ENCODE measurements at regions not wholly inside any gene's neighbourhood (a gene's known extent, or its start where the extent isn't known, plus 50 kb on each side); places are given as distances from the start of the nearest gene placed in this dataset.

DNA sequence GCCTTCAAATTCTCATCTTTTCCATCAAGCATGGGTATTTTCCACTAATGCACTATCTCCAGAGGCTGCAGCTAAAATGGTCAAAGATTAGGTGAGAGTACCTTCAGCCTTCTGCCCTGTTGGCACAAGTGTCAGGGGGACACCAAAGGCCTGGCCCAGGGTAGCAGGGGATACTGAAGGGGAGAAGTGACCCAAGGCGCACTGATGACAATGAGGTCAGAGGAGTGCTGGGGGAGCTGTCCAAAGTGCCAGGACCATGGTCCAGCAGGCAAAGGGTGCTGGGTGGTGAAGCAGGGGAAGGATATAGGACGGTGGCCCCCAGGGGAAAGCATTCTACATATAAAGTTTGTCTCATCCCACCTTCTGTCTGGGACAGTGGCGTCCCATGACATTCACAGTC, 303.4 kb downstream of the SMAD2 start:
- H3K27me3 Mint-ChIP-seq (ENCODE audit: low read depth in 3 of 3): peaks cover 2 to 8% (median 4%) of the 10 kb centered on the region in 3 donors
- peaks cover 0 to 2% (median 0%) of the 10 kb centered on the region in 6 donors for H3K9me3 Mint-ChIP-seq

DNA sequence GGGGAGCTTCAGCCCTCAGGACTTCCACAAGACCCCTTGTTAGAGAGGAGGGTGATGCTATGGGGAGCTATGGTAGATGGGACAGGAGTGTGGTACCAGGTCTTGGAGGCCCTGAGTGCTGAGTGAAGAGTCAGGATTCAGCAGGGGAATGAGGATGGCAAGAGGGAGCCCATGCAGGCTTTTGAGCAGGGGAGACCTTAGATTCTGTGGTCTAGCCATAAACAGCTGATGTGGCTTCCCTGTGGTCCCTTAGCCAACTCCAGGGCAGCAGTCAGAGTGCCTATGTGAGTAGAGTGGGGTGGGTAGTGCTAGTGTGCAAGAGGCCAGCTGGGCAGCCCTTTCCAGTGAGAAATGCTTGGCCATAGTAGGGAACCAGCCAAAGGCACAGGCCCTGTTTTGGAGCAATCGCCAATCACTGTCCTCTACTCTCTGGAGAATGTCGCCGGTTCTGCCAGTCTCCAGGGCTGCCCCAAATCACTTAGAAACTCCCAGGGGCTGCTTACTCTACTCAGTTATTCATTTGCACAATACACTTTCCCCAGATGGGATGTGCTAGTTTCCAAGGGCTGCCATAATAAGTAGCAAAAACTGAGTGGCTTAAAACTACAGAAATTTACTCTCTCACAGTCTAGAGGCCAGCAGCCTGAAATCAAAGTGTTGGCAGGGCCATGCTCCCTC, 310.5 kb downstream of the SMAD2 start:
- H3K4me3 Mint-ChIP-seq: no peak overlapping the region
- H3K27ac Mint-ChIP-seq: no peak overlapping the region
- peaks cover 0 to 3% (median 0%) of the 10 kb centered on the region in 6 donors for H3K9me3 Mint-ChIP-seq
- H3K4me1 Mint-ChIP-seq: no peaks in the 10 kb centered on the region
- H3K36me3 Mint-ChIP-seq: no peaks in the 10 kb centered on the region
- peaks cover 0 to 3% (median 3%) of the 10 kb centered on the region in 3 donors for H3K27me3 Mint-ChIP-seq (ENCODE audit: low read depth in 3 of 3)
- no peak for DNase-seq

More for the DNA sequence above, 303.4 kb downstream of the SMAD2 start:
- Mint-ChIP-seq H3K4me1 (no peaks in the 10 kb centered on the region), H3K4me3 (no peak overlapping the region), H3K27ac (no peak overlapping the region), H3K36me3 (no peaks in the 10 kb centered on the region)
- DNase-seq: no peak

DNA sequence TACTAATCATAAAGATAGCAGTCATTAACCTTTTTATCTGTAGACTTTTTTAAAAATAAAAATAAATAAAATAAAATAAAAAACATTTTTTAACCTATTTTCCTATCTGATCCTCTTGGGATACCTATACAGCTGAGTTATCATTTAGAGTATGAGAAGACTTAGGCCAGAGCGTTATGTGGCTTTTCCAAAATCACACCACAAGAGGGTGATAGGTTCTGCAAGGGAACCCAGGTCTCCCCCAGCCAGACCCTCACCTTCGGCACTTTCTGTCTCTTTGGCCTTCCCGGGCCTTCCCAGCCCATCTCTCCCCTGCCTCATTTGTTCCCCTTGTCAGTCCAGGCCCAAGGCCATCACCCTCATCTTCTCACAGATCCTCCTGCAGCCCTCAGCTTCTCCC, 311.7 kb downstream of the SMAD2 start:
- no peak overlapping the region for H3K27ac Mint-ChIP-seq
- no peaks in the 10 kb centered on the region for H3K4me1 Mint-ChIP-seq
- H3K9me3 Mint-ChIP-seq: peaks cover 0 to 3% (median 0%) of the 10 kb centered on the region in 6 donors
- DNase-seq: no peak
- H3K4me3 Mint-ChIP-seq: no peak overlapping the region
- H3K27me3 Mint-ChIP-seq (ENCODE audit: low read depth in 3 of 3): peaks cover 0 to 5% (median 3%) of the 10 kb centered on the region in 3 donors
- no peaks in the 10 kb centered on the region for H3K36me3 Mint-ChIP-seq

GRCh38 chr18:47615043-47615442, 315.4 kb downstream of the SMAD2 start:
- Mint-ChIP-seq H3K27me3 (ENCODE audit: low read depth in 3 of 3) (peaks cover 2 to 5% (median 2%) of the 10 kb centered on the region in 3 donors), H3K27ac (no peak overlapping the region), H3K4me1 (no peaks in the 10 kb centered on the region), H3K9me3 (peaks cover 0 to 11% (median 0%) of the 10 kb centered on the region in 6 donors), H3K4me3 (no peak overlapping the region), H3K36me3 (no peaks in the 10 kb centered on the region)
- DNase-seq: no peak

GRCh38 chr18:47613929-47614328, 316.5 kb downstream of the SMAD2 start:
- no peaks in the 10 kb centered on the region for H3K36me3 Mint-ChIP-seq
- H3K9me3 Mint-ChIP-seq: peaks cover 0 to 11% (median 0%) of the 10 kb centered on the region in 6 donors
- peaks cover 2 to 7% (median 2%) of the 10 kb centered on the region in 3 donors for H3K27me3 Mint-ChIP-seq (ENCODE audit: low read depth in 3 of 3)
- no peak overlapping the region for H3K27ac Mint-ChIP-seq
- H3K4me1 Mint-ChIP-seq: no peaks in the 10 kb centered on the region
- no peak for DNase-seq
- no peak overlapping the region for H3K4me3 Mint-ChIP-seq

GRCh38 chr18:47611649-47612048, 318.8 kb downstream of the SMAD2 start:
- H3K4me1 Mint-ChIP-seq: no peaks in the 10 kb centered on the region
- DNase-seq: no peak
- no peak overlapping the region for H3K27ac Mint-ChIP-seq
- no peaks in the 10 kb centered on the region for H3K36me3 Mint-ChIP-seq
- H3K27me3 Mint-ChIP-seq (ENCODE audit: low read depth in 3 of 3): peaks cover 2 to 9% (median 2%) of the 10 kb centered on the region in 3 donors
- no peak overlapping the region for H3K4me3 Mint-ChIP-seq
- peaks cover 0 to 11% (median 0%) of the 10 kb centered on the region in 6 donors for H3K9me3 Mint-ChIP-seq

DNA sequence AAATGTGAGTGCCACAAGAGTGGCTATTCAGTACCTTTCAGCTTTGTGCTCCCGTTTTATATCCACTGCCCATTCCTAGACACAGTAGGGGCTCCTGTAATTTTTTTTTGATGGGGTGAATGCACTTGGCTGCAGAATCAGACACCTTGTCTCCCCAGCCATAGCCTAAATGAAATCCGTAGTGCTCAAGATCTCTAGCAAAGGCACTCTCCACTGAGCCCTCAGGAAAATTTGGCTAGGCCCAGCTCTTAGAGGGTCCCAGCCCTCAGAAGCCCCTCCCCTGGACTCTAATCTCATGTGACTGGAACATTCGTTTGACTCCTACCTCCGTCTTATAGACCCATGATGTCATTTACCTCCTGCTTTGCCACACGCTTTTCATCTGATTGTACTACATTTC, 323.9 kb downstream of the SMAD2 start:
- Mint-ChIP-seq H3K4me3 (no peak overlapping the region), H3K36me3 (no peaks in the 10 kb centered on the region), H3K9me3 (peaks cover 0 to 7% (median 0%) of the 10 kb centered on the region in 6 donors), H3K4me1 (no peaks in the 10 kb centered on the region), H3K27me3 (ENCODE audit: low read depth in 3 of 3) (peaks cover 0 to 15% (median 7%) of the 10 kb centered on the region in 3 donors), H3K27ac (no peak overlapping the region)
- DNase-seq: no peak

DNA sequence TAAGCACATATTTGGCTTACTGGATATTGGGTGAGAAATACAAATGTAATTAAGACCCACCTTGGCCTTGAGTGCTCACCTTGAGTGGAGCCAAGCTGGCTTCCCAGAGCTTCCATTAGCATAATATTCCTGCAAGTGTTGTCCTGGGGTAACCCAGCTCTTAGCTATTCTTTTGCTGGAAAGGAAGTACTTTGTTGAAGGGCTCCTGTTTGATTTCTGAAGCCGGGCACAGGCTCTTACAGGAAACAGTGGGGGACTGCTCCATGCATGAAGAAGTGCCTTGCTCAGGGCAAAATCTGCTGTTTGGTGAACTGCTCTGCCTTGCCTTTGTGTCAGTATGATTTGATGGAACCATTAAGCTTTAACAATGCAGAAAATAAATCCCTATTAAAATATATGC, 325.4 kb downstream of the SMAD2 start:
- peaks cover 0 to 5% (median 2%) of the 10 kb centered on the region in 6 donors for H3K9me3 Mint-ChIP-seq
- no peaks in the 10 kb centered on the region for H3K4me1 Mint-ChIP-seq
- H3K36me3 Mint-ChIP-seq: no peaks in the 10 kb centered on the region
- no peak overlapping the region for H3K4me3 Mint-ChIP-seq
- peaks cover 0 to 15% (median 7%) of the 10 kb centered on the region in 3 donors for H3K27me3 Mint-ChIP-seq (ENCODE audit: low read depth in 3 of 3)
- DNase-seq: no peak
- H3K27ac Mint-ChIP-seq: no peak overlapping the region

DNA sequence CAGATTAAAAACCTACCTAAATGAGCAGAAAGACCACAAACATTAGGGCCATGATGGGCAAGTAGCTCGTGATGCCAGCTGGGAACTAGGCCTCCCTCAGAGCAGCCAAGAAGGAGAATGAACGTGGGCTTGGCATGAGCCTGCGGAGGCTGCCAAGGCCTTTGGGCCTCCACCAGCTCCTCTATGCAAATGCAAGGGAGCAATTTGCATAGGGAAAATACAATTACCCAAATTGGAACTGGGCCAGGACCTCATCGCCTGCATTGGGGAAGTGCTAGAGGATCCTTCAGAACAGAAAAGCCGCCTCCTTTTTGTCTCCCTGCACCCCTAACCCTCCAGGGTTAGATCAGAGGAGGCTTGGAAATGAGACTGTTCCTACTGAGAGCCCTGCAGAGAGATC, 326.4 kb downstream of the SMAD2 start:
- H3K27ac Mint-ChIP-seq: no peak overlapping the region
- no peaks in the 10 kb centered on the region for H3K4me1 Mint-ChIP-seq
- no peaks in the 10 kb centered on the region for H3K36me3 Mint-ChIP-seq
- peaks cover 0 to 11% (median 7%) of the 10 kb centered on the region in 3 donors for H3K27me3 Mint-ChIP-seq (ENCODE audit: low read depth in 3 of 3)
- H3K4me3 Mint-ChIP-seq: no peak overlapping the region
- H3K9me3 Mint-ChIP-seq: peaks cover 0 to 5% (median 2%) of the 10 kb centered on the region in 6 donors
- DNase-seq: no peak

GRCh38 chr18:47603158-47603557, 327.3 kb downstream of the SMAD2 start:
- Mint-ChIP-seq H3K27ac (no peak overlapping the region), H3K4me3 (no peak overlapping the region), H3K9me3 (peaks cover 0 to 5% (median 2%) of the 10 kb centered on the region in 6 donors), H3K36me3 (no peaks in the 10 kb centered on the region), H3K4me1 (no peaks in the 10 kb centered on the region), H3K27me3 (ENCODE audit: low read depth in 3 of 3) (peaks cover 0 to 7% (median 7%) of the 10 kb centered on the region in 3 donors)
- no peak for DNase-seq

- H3K9me3 Mint-ChIP-seq: peaks cover 0 to 5% (median 1%) of the 10 kb centered on the region in 6 donors
- no peak for DNase-seq
- H3K27ac Mint-ChIP-seq: no peak overlapping the region
- H3K27me3 Mint-ChIP-seq (ENCODE audit: low read depth in 3 of 3): peaks cover 0 to 7% (median 7%) of the 10 kb centered on the region in 3 donors
- H3K36me3 Mint-ChIP-seq: no peaks in the 10 kb centered on the region
- no peak overlapping the region for H3K4me3 Mint-ChIP-seq
- no peaks in the 10 kb centered on the region for H3K4me1 Mint-ChIP-seq
These were observed 328.1 kb downstream of the SMAD2 start for GRCh38 chr18:47602273-47602897.

DNA sequence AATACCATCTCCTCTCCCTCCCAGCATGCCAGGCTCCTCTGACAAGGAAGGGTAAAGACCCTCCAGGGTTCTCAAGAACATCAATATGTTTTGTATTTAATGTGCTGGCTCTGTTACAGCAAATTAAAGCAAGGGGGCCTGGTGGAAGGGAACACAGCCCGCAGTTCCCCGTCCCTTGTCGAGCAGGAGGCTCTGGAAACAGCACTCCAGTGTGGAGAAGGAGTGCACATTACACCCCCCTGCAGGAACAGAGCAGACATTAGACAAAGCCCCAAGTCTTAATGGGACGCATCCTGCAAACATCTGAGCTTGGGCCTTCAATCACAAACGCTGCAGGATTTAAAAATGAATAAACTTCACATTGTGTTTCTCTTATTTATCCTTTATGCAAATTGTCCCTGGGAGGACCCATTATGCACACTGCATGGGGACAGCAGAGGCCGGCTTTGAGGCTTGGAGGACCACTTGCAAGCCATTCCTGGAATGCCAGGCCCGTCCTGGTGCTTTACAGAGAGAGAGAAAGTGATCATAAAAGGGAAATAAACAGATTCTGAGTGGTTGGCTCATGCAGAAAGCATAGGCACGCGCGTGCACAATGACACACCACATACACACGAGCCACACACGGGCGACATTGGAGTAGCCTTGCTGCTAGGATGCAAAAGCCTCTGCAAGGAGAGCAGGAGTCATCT, 328.7 kb downstream of the SMAD2 start:
- no peak for DNase-seq
- peaks cover 3 to 9% (median 7%) of the 10 kb centered on the region in 3 donors for H3K27me3 Mint-ChIP-seq (ENCODE audit: low read depth in 3 of 3)
- H3K27ac Mint-ChIP-seq: no peak overlapping the region
- H3K4me1 Mint-ChIP-seq: no peaks in the 10 kb centered on the region
- H3K9me3 Mint-ChIP-seq: peaks cover 0 to 5% (median 2%) of the 10 kb centered on the region in 6 donors
- no peaks in the 10 kb centered on the region for H3K36me3 Mint-ChIP-seq
- H3K4me3 Mint-ChIP-seq: no peak overlapping the region

GRCh38 chr18:47595831-47596501, 334.5 kb downstream of the SMAD2 start:
- Mint-ChIP-seq H3K4me3 (no peak overlapping the region), H3K36me3 (no peaks in the 10 kb centered on the region), H3K27ac (no peak overlapping the region), H3K9me3 (peaks cover 0 to 10% (median 2%) of the 10 kb centered on the region in 6 donors), H3K27me3 (ENCODE audit: low read depth in 3 of 3) (peaks cover 0 to 6% (median 3%) of the 10 kb centered on the region in 3 donors), H3K4me1 (no peaks in the 10 kb centered on the region)
- no peak for DNase-seq
